Neural cell (in vitro differentiated cells): ENCODE measurements at regions not wholly inside any gene's neighbourhood (a gene's known extent, or its start where the extent isn't known, plus 50 kb on each side); places are given as distances from the start of the nearest gene placed in this dataset.
"Not testable (repeated sequence)": the region's sequence is repeated elsewhere in the genome, so short reads cannot be mapped to it uniquely, and the experiment has no call there.

Experiments
- H2AFZ ChIP-seq: fragments of 200-600, 300-800 bp; sonication (generic), shearing (Covaris generic); 2 replicates; pipeline ENCODE4 v1.6.0; 2014; ENCODE audit warnings: low read depth, mild to moderate bottlenecking, antibody characterized with exemption, low read length, moderate library complexity
- H3F3A ChIP-seq: fragments of 200-600 bp; shearing (Covaris generic); 2 replicates; pipeline ENCODE4 v1.6.1; 2016; ENCODE audit warnings: mild to moderate bottlenecking, moderate library complexity, mixed read lengths, antibody characterized with exemption, low read length; ENCODE audit not compliant: insufficient read depth, poor library complexity, severe bottlenecking
- H3K27ac ChIP-seq: fragments of 200-600, 300-800 bp; sonication (generic), shearing (Covaris generic); 2 replicates; pipeline ENCODE4 v1.5.1; 2014; ENCODE audit warnings: mild to moderate bottlenecking, low read length, moderate library complexity
- H3K27me3 ChIP-seq: fragments of 300-800, 200-600 bp; sonication (generic), shearing (Covaris generic); 2 replicates; pipeline ENCODE4 v1.6.0; 2014; ENCODE audit warnings: mild to moderate bottlenecking, low read depth, low read length, moderate library complexity; ENCODE audit not compliant: insufficient read depth
- H3K36me3 ChIP-seq: fragments of 300-800, 200-600 bp; sonication (generic), shearing (Covaris generic); 2 replicates; pipeline ENCODE4 v1.5.1; 2014; ENCODE audit warnings: mild to moderate bottlenecking, antibody characterized with exemption, low read length, moderate library complexity; ENCODE audit not compliant: insufficient read depth
- H3K4me2 ChIP-seq: fragments of 300-800, 200-600 bp; sonication (generic), shearing (Covaris generic); 2 replicates; pipeline ENCODE4 v1.6.0; 2014; ENCODE audit warnings: mild to moderate bottlenecking, low read length
- H3K4me3 ChIP-seq: fragments of 300-800, 200-600 bp; sonication (generic), shearing (Covaris generic); 2 replicates; pipeline ENCODE4 v1.5.1; 2014; ENCODE audit warnings: mild to moderate bottlenecking, low read length, moderate library complexity
- H3K79me2 ChIP-seq: fragments of 200-600 bp; shearing (Covaris generic); replicated peaks from 2 replicates; pipeline ENCODE4 v1.6.0; 2014; ENCODE audit warnings: mild to moderate bottlenecking, low read length, moderate library complexity; ENCODE audit not compliant: insufficient read depth
- H3K9ac ChIP-seq: fragments of 300-800, 200-600 bp; sonication (generic), shearing (Covaris generic); 2 replicates; pipeline ENCODE4 v1.6.1; 2016; ENCODE audit warnings: mild to moderate bottlenecking, low read length, mixed read lengths
- H3K9me2 ChIP-seq: fragments of 200-600 bp; shearing (Covaris generic); 2 replicates; pipeline ENCODE4 v1.6.1; 2016; ENCODE audit warnings: mild to moderate bottlenecking, low read length, mixed read lengths; ENCODE audit not compliant: insufficient read depth
- H3K9me3 ChIP-seq: fragments of 200-600, 300-800 bp; sonication (generic), shearing (Covaris generic); 2 replicates; pipeline ENCODE4 v1.6.1; 2016; ENCODE audit warnings: mild to moderate bottlenecking, mixed run types, low read length, moderate library complexity, mixed read lengths
- H4K20me1 ChIP-seq: fragments of 200-600 bp; shearing (Covaris generic); 2 replicates; pipeline ENCODE4 v1.6.1; 2016; ENCODE audit warnings: mild to moderate bottlenecking, mixed run types; ENCODE audit not compliant: insufficient read depth
- EP300 ChIP-seq: fragments of 450-650 bp; conservative IDR thresholded peaks from 2 replicates; pipeline ENCODE4 v1.6.1; 2014; ENCODE audit warnings: antibody characterized with exemption, mild to moderate bottlenecking, moderate library complexity; ENCODE audit not compliant: poor library complexity, severe bottlenecking
- EZH2 ChIP-seq: fragments of 200-600, 300-800 bp; shearing (Covaris generic), sonication (generic); IDR thresholded peaks from 2 replicates; pipeline ENCODE4 v1.6.1; 2014; ENCODE audit warnings: antibody characterized with exemption, low read length, borderline replicate concordance, mild to moderate bottlenecking; ENCODE audit not compliant: insufficient read depth, poor library complexity, severe bottlenecking
- MXI1 ChIP-seq: fragments of 450-650 bp; conservative IDR thresholded peaks from 2 replicates; pipeline ENCODE4 v1.6.1; 2014; ENCODE audit warnings: antibody characterized with exemption, mild to moderate bottlenecking; ENCODE audit not compliant: poor library complexity, severe bottlenecking
- POLR2AphosphoS5 ChIP-seq: IDR thresholded peaks from 2 replicates; pipeline ENCODE4 v1.6.1; 2012
- RAD21 ChIP-seq: fragments of 450-650 bp; conservative IDR thresholded peaks from 2 replicates; pipeline ENCODE4 v1.6.1; 2014; ENCODE audit warnings: antibody characterized with exemption, mild to moderate bottlenecking, moderate library complexity
- SMC3 ChIP-seq: fragments of 450-650 bp; conservative IDR thresholded peaks from 2 replicates; pipeline ENCODE4 v1.6.1; 2014; ENCODE audit warnings: antibody characterized with exemption, mild to moderate bottlenecking, moderate library complexity; ENCODE audit not compliant: poor library complexity
- TAF1 ChIP-seq: IDR thresholded peaks from 2 replicates; pipeline ENCODE4 v1.6.1; 2012; ENCODE audit warnings: low read depth
- TF ChIP-seq, protein P1 (sequence below): IDR thresholded peaks from 2 replicates; pipeline ENCODE4 v1.6.1; 2012; ENCODE audit warnings: borderline replicate concordance
- TF ChIP-seq, protein P2 (sequence below): fragments of 450-650 bp; IDR thresholded peaks from 2 replicates; pipeline ENCODE4 v1.5.1; 2014; ENCODE audit warnings: antibody characterized with exemption, mild to moderate bottlenecking, moderate library complexity; ENCODE audit not compliant: poor library complexity, severe bottlenecking

DNA sequence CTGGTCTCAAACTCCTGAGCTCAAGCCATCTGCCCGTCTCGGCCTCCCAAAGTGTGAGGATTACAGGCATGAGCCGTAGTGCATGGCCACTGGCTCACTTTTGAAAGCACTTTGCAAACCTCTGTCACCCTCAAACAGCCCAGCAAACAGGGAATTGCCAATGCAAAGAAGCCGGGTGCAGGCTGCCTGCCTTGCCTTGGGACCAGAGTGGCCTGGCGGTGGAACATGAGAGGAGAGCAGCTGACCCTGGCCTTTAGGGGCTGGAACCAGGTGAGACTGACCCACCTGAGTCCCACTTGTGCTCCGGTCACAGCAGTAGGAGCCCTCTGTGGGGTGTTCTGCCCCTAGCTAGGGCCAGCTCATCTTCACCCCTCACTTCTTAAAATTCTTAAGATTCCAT, 237.1 kb upstream of the GALNT17 start:
- Histone ChIP-seq H2AFZ (no peak overlapping the region), H3K27ac (no peak overlapping the region), H4K20me1 (no peaks in the 10 kb centered on the region), H3K27me3 (no peaks in the 10 kb centered on the region), H3K79me2 (no peaks in the 10 kb centered on the region), H3K4me3 (no peak overlapping the region), H3K36me3 (no peaks in the 10 kb centered on the region), H3F3A (no peaks in the 10 kb centered on the region), H3K4me2 (no peak overlapping the region), H3K9me3 (no peaks in the 10 kb centered on the region), H3K9ac (no peak overlapping the region), H3K9me2 (no peaks in the 10 kb centered on the region)
- TF ChIP-seq, protein P1, sequence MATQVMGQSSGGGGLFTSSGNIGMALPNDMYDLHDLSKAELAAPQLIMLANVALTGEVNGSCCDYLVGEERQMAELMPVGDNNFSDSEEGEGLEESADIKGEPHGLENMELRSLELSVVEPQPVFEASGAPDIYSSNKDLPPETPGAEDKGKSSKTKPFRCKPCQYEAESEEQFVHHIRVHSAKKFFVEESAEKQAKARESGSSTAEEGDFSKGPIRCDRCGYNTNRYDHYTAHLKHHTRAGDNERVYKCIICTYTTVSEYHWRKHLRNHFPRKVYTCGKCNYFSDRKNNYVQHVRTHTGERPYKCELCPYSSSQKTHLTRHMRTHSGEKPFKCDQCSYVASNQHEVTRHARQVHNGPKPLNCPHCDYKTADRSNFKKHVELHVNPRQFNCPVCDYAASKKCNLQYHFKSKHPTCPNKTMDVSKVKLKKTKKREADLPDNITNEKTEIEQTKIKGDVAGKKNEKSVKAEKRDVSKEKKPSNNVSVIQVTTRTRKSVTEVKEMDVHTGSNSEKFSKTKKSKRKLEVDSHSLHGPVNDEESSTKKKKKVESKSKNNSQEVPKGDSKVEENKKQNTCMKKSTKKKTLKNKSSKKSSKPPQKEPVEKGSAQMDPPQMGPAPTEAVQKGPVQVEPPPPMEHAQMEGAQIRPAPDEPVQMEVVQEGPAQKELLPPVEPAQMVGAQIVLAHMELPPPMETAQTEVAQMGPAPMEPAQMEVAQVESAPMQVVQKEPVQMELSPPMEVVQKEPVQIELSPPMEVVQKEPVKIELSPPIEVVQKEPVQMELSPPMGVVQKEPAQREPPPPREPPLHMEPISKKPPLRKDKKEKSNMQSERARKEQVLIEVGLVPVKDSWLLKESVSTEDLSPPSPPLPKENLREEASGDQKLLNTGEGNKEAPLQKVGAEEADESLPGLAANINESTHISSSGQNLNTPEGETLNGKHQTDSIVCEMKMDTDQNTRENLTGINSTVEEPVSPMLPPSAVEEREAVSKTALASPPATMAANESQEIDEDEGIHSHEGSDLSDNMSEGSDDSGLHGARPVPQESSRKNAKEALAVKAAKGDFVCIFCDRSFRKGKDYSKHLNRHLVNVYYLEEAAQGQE = no peak
- TF ChIP-seq SMC3 = no peak
- TF ChIP-seq EP300 = no peak
- no peak for TF ChIP-seq EZH2
- no peak for TF ChIP-seq RAD21
- TF ChIP-seq, protein P2, sequence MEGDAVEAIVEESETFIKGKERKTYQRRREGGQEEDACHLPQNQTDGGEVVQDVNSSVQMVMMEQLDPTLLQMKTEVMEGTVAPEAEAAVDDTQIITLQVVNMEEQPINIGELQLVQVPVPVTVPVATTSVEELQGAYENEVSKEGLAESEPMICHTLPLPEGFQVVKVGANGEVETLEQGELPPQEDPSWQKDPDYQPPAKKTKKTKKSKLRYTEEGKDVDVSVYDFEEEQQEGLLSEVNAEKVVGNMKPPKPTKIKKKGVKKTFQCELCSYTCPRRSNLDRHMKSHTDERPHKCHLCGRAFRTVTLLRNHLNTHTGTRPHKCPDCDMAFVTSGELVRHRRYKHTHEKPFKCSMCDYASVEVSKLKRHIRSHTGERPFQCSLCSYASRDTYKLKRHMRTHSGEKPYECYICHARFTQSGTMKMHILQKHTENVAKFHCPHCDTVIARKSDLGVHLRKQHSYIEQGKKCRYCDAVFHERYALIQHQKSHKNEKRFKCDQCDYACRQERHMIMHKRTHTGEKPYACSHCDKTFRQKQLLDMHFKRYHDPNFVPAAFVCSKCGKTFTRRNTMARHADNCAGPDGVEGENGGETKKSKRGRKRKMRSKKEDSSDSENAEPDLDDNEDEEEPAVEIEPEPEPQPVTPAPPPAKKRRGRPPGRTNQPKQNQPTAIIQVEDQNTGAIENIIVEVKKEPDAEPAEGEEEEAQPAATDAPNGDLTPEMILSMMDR = no peak
- TF ChIP-seq TAF1 = no peak
- no peak for TF ChIP-seq POLR2AphosphoS5
- TF ChIP-seq MXI1 = no peak

DNA sequence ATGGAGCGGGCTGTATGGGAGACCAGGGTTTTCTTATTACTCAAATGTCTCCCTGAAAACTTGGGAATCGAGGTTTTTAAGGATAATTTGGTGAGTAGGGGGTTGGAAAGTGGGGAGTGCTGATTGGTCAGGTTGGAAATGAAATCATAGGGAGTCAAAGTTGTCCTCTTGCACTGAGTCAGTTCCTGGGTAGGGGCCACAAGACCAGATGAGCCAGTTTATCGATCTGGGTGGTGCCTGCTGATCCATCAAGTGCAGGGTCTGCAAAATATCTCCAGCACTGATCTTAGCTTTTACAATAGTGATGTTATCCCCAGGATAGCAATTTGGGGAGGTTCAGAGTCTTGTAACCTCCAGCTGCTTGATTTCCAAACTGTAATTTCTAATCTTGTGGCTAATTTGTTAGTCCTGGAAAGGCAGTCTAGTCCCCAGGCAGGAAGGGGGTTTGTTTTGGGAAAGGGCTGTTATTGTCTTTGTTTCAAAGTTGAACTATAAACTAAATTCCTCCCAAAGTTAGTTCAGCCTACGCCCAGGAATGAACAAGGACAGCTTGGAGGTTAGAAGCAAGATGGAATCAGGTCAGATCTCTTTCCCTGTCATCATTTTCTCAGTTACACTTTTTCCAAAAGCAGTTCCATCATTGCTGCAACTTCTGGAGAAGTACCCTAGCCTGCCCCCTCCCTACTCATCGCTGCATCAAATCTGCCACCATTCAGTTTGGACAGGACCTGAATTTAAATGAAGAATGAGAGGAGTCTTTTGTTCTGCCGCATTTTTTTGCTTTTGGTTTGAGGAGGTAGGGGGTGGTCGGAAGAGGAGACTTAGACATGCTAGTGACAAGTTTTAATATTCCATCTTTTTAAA, 236.4 kb upstream of the GALNT17 start:
- not testable (repeated sequence) for H2AFZ ChIP-seq, H3K9me3 ChIP-seq, H3K79me2 ChIP-seq, H3K27me3 ChIP-seq, H4K20me1 ChIP-seq, H3K27ac ChIP-seq, H3F3A ChIP-seq, H3K4me3 ChIP-seq, H3K9me2 ChIP-seq, H3K4me2 ChIP-seq, H3K9ac ChIP-seq, H3K36me3 ChIP-seq
